OCI-LY3 (cell line): ENCODE measurements at regions not wholly inside any gene's neighbourhood (a gene's known extent, or its start where the extent isn't known, plus 50 kb on each side); places are given as distances from the start of the nearest gene placed in this dataset.

Experiments used
- H2AFZ ChIP-seq: fragments of 200-600, 300-600 bp; shearing (Covaris generic); 2 replicates; pipeline ENCODE4 v1.6.0; 2014; ENCODE audit warnings: antibody characterized with exemption, low read depth, low read length
- H3K27ac ChIP-seq: fragments of 200-600, 300-600 bp; sonication (generic); 2 replicates; pipeline ENCODE4 v1.5.1; 2014; ENCODE audit warnings: mild to moderate bottlenecking, low read length, moderate library complexity, mixed read lengths
- H3K27me3 ChIP-seq: fragments of 200-600, 300-600 bp; sonication (generic); 2 replicates; pipeline ENCODE4 v1.6.1; 2014; ENCODE audit warnings: low read depth, low read length, mixed read lengths
- H3K36me3 ChIP-seq: fragments of 200-600, 300-600 bp; sonication (generic); replicated peaks from 2 replicates; pipeline ENCODE3; 2014; ENCODE audit warnings: low read depth, low read length, mixed read lengths
- H3K4me1 ChIP-seq: fragments of 300-600, 200-600 bp; sonication (generic); 2 replicates; pipeline ENCODE4 v1.6.1; 2014; ENCODE audit warnings: low read length, mixed read lengths
- H3K4me2 ChIP-seq: fragments of 200-600, 300-600 bp; sonication (generic); 2 replicates; pipeline ENCODE4 v1.6.1; 2014; ENCODE audit warnings: low read length, mixed read lengths
- H3K4me3 ChIP-seq: fragments of 300-600, 200-600 bp; sonication (generic); 2 replicates; pipeline ENCODE4 v1.5.1; 2014; ENCODE audit warnings: antibody characterized with exemption, mild to moderate bottlenecking, low read length, moderate library complexity
- H3K79me2 ChIP-seq: fragments of 300-600, 200-600 bp; shearing (Covaris generic); 2 replicates; pipeline ENCODE4 v1.6.1; 2014; ENCODE audit warnings: mild to moderate bottlenecking, low read length, mixed read lengths
- H3K9ac ChIP-seq: fragments of 300-600, 200-600 bp; shearing (Covaris generic); 2 replicates; pipeline ENCODE4 v1.6.0; 2014; ENCODE audit warnings: mild to moderate bottlenecking, low read length, moderate library complexity
- H3K9me3 ChIP-seq: fragments of 200-600, 300-600 bp; shearing (Covaris generic); 2 replicates; pipeline ENCODE4 v1.6.1; 2014; ENCODE audit warnings: low read length, mixed read lengths; ENCODE audit not compliant: insufficient read depth
- H4K20me1 ChIP-seq: fragments of 200-600, 300-600 bp; sonication (generic); 2 replicates; pipeline ENCODE4 v1.6.1; 2016; ENCODE audit warnings: low read length, mixed read lengths; ENCODE audit not compliant: insufficient read depth
- EZH2phosphoT487 ChIP-seq: fragments of 200-600 bp; shearing (Covaris generic); IDR thresholded peaks from 2 replicates; pipeline ENCODE4 v1.6.1; 2018; ENCODE audit warnings: antibody characterized with exemption, mixed run types, low read depth
- TF ChIP-seq, protein P1 (sequence below): fragments of 200-600, 300-600 bp; sonication (generic); IDR thresholded peaks from 2 replicates; pipeline ENCODE4 v1.5.1; 2014; ENCODE audit warnings: antibody characterized with exemption, low read length, low read depth

GRCh38 chrX:110846071-110846470 lies 50.5 kb upstream of the CHRDL1 start:
- Histone ChIP-seq H3K27me3 (no peaks in the 10 kb centered on the region), H3K4me1 (peaks cover 3% of the 10 kb centered on the region; the same call in 1 of the 2 replicates), H3K4me3 (no peak overlapping the region), H4K20me1 (no peaks in the 10 kb centered on the region), H3K27ac (no peak overlapping the region), H3K9me3 (no peaks in the 10 kb centered on the region), H3K9ac (no peak overlapping the region), H2AFZ (no peak overlapping the region), H3K36me3 (no peaks in the 10 kb centered on the region), H3K4me2 (no peak overlapping the region), H3K79me2 (no peaks in the 10 kb centered on the region)
- TF ChIP-seq, protein P1, sequence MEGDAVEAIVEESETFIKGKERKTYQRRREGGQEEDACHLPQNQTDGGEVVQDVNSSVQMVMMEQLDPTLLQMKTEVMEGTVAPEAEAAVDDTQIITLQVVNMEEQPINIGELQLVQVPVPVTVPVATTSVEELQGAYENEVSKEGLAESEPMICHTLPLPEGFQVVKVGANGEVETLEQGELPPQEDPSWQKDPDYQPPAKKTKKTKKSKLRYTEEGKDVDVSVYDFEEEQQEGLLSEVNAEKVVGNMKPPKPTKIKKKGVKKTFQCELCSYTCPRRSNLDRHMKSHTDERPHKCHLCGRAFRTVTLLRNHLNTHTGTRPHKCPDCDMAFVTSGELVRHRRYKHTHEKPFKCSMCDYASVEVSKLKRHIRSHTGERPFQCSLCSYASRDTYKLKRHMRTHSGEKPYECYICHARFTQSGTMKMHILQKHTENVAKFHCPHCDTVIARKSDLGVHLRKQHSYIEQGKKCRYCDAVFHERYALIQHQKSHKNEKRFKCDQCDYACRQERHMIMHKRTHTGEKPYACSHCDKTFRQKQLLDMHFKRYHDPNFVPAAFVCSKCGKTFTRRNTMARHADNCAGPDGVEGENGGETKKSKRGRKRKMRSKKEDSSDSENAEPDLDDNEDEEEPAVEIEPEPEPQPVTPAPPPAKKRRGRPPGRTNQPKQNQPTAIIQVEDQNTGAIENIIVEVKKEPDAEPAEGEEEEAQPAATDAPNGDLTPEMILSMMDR = no peak
- TF ChIP-seq EZH2phosphoT487 = no peak
